Osteocyte (in vitro differentiated cells): ENCODE measurements at regions not wholly inside any gene's neighbourhood (a gene's known extent, or its start where the extent isn't known, plus 50 kb on each side); places are given as distances from the start of the nearest gene placed in this dataset.

ENCODE experiments used
- DNase-seq: peaks from one replicate; pipeline ENCODE4 v3.0.0; 2021; ENCODE audit warnings: mixed read lengths; ENCODE audit not compliant: unreplicated experiment; ENCODE audit errors: extremely low spot score
- H3K27ac Mint-ChIP-seq: one replicate; pipeline ENCODE4 v1.8.0; 2021; ENCODE audit warnings: mild to moderate bottlenecking, mixed read lengths; ENCODE audit not compliant: unreplicated experiment
- H3K27me3 Mint-ChIP-seq: one replicate; pipeline ENCODE4 v1.8.0; 2021; ENCODE audit warnings: mixed read lengths; ENCODE audit not compliant: unreplicated experiment
- H3K36me3 Mint-ChIP-seq: one replicate; pipeline ENCODE4 v1.8.0; 2021; ENCODE audit warnings: mixed read lengths; ENCODE audit not compliant: unreplicated experiment
- H3K4me1 Mint-ChIP-seq: one replicate; pipeline ENCODE4 v1.8.0; 2021; ENCODE audit warnings: mixed read lengths; ENCODE audit not compliant: unreplicated experiment
- H3K4me3 Mint-ChIP-seq: one replicate; pipeline ENCODE4 v1.8.0; 2021; ENCODE audit warnings: mild to moderate bottlenecking, moderate library complexity, mixed read lengths; ENCODE audit not compliant: unreplicated experiment
- H3K9me3 Mint-ChIP-seq: one replicate; pipeline ENCODE4 v1.8.0; 2021; ENCODE audit warnings: mixed read lengths; ENCODE audit not compliant: unreplicated experiment
- CTCF ChIP-seq: fragments of 200-600 bp; sonication (generic); IDR thresholded peaks from 2 replicates; pipeline ENCODE4 v1.5.0; 2021; ENCODE audit warnings: antibody characterized with exemption, mild to moderate bottlenecking, moderate library complexity

- no peak overlapping the region for H3K4me3 Mint-ChIP-seq
- no peak for TF ChIP-seq CTCF
- H3K36me3 Mint-ChIP-seq: no peaks in the 10 kb centered on the region
- H3K27me3 Mint-ChIP-seq: peaks cover 3% of the 10 kb centered on the region
- H3K9me3 Mint-ChIP-seq: no peaks in the 10 kb centered on the region
- H3K27ac Mint-ChIP-seq: no peak overlapping the region
- DNase-seq: no peak
- H3K4me1 Mint-ChIP-seq: no peaks in the 10 kb centered on the region
Observed at GRCh38 chr5:82802954-82803353, 274.2 kb downstream of the TMEM167A start.

GRCh38 chr5:82800826-82801225 is 276.4 kb downstream of the TMEM167A start:
- H3K4me3 Mint-ChIP-seq: no peak overlapping the region

GRCh38 chr5:82799361-82800077 is 277.7 kb downstream of the TMEM167A start:
- Mint-ChIP-seq H3K9me3 (no peaks in the 10 kb centered on the region), H3K27me3 (peaks cover 8% of the 10 kb centered on the region), H3K27ac (no peak overlapping the region), H3K36me3 (no peaks in the 10 kb centered on the region), H3K4me1 (no peaks in the 10 kb centered on the region), H3K4me3 (no peak overlapping the region)
- TF ChIP-seq CTCF: no peak
- DNase-seq: no peak

More at GRCh38 chr5:82800826-82801225, 276.4 kb downstream of the TMEM167A start:
- Mint-ChIP-seq H3K9me3 (no peaks in the 10 kb centered on the region), H3K4me1 (no peaks in the 10 kb centered on the region), H3K27me3 (peaks cover 8% of the 10 kb centered on the region), H3K36me3 (no peaks in the 10 kb centered on the region), H3K27ac (no peak overlapping the region)
- no peak for TF ChIP-seq CTCF
- no peak for DNase-seq

GRCh38 chr5:82798676-82799075 is 278.5 kb downstream of the TMEM167A start:
- Mint-ChIP-seq H3K27ac (no peak overlapping the region), H3K4me3 (no peak overlapping the region), H3K36me3 (no peaks in the 10 kb centered on the region), H3K4me1 (no peaks in the 10 kb centered on the region), H3K9me3 (no peaks in the 10 kb centered on the region), H3K27me3 (peaks cover 5% of the 10 kb centered on the region)
- TF ChIP-seq CTCF: no peak
- DNase-seq: no peak

- H3K4me3 Mint-ChIP-seq: no peak overlapping the region
- DNase-seq: no peak
- no peaks in the 10 kb centered on the region for H3K9me3 Mint-ChIP-seq
- TF ChIP-seq CTCF: no peak
- H3K27me3 Mint-ChIP-seq: peaks cover 5% of the 10 kb centered on the region
- H3K27ac Mint-ChIP-seq: no peak overlapping the region
- H3K4me1 Mint-ChIP-seq: no peaks in the 10 kb centered on the region
- no peaks in the 10 kb centered on the region for H3K36me3 Mint-ChIP-seq
Observed at GRCh38 chr5:82796643-82797416, 280.4 kb downstream of the TMEM167A start.
